WTC11 (cell line): ENCODE measurements at regions not wholly inside any gene's neighbourhood (a gene's known extent, or its start where the extent isn't known, plus 50 kb on each side); places are given as distances from the start of the nearest gene placed in this dataset.

Source experiments
- ATAC-seq: fragments of 200-7000 bp; cut with Tn5 transposase; 2 replicates; pipeline ENCODE4 v1.10.0; 2021; ENCODE audit warnings: mild to moderate bottlenecking, moderate library complexity
- CTCF ChIA-PET: fragments of 300-600 bp; sonication (Branson Sonifier 250); formaldehyde crosslinking; loops from one replicate; lab custom pipeline; 2021; ENCODE audit warnings: antibody characterized with exemption; lab: Charles Lee
- POLR2A ChIA-PET: fragments of 350-600 bp; sonication (Branson Sonifier 250); formaldehyde crosslinking; loops from one replicate; lab custom pipeline; 2021; ENCODE audit warnings: antibody characterized with exemption; lab: Charles Lee
- DNase-seq: peaks from one replicate; pipeline ENCODE4 v3.0.0; 2021; ENCODE audit warnings: low spot score
- H3K27ac Mint-ChIP-seq: 2 replicates; pipeline ENCODE4 v1.8.0; 2021; ENCODE audit warnings: mixed read lengths
- H3K27me3 Mint-ChIP-seq: 2 replicates; pipeline ENCODE4 v1.8.0; 2021; ENCODE audit warnings: low read depth, mild to moderate bottlenecking, moderate library complexity, mixed read lengths
- H3K36me3 Mint-ChIP-seq: 2 replicates; pipeline ENCODE4 v1.8.0; 2021; ENCODE audit warnings: mixed read lengths
- H3K4me1 Mint-ChIP-seq: 2 replicates; pipeline ENCODE4 v1.8.0; 2022; ENCODE audit warnings: mixed read lengths
- H3K4me3 Mint-ChIP-seq: 2 replicates; pipeline ENCODE4 v1.8.0; 2021; ENCODE audit warnings: mild to moderate bottlenecking, moderate library complexity, mixed read lengths
- H3K9me3 Mint-ChIP-seq: 2 replicates; pipeline ENCODE4 v1.8.0; 2021; ENCODE audit warnings: mixed read lengths
- ARID4B ChIP-seq: sonication (generic); formaldehyde crosslinking; IDR thresholded peaks from 2 replicates; pipeline ENCODE4 v1.8.0; 2023; ENCODE audit warnings: missing genetic modification reagents, mild to moderate bottlenecking, borderline replicate concordance
- ATF2 ChIP-seq: sonication (generic); formaldehyde crosslinking; IDR thresholded peaks from 2 replicates; pipeline ENCODE4 v1.8.1; 2022; ENCODE audit warnings: low read depth, missing genetic modification reagents, borderline replicate concordance
- CREM ChIP-seq: sonication (generic); formaldehyde crosslinking; IDR thresholded peaks from 2 replicates; pipeline ENCODE4 v1.8.1; 2022; ENCODE audit warnings: mild to moderate bottlenecking, missing genetic modification reagents, moderate library complexity
- ELF4 ChIP-seq: sonication (generic); formaldehyde crosslinking; IDR thresholded peaks from 2 replicates; pipeline ENCODE4 v1.8.1; 2022; ENCODE audit warnings: low read depth, mild to moderate bottlenecking, moderate library complexity, missing genetic modification reagents
- FOXJ3 ChIP-seq: sonication (generic); formaldehyde crosslinking; IDR thresholded peaks from 2 replicates; pipeline ENCODE4 v1.9.0; 2021; ENCODE audit warnings: missing genetic modification reagents, mild to moderate bottlenecking, borderline replicate concordance
- FOXK1 ChIP-seq: sonication (generic); formaldehyde crosslinking; IDR thresholded peaks from 2 replicates; pipeline ENCODE4 v1.8.0; 2022; ENCODE audit warnings: mild to moderate bottlenecking, moderate library complexity, missing genetic modification reagents
- FOXP4 ChIP-seq: sonication (generic); formaldehyde crosslinking; IDR thresholded peaks from 2 replicates; pipeline ENCODE4 v1.8.0; 2022; ENCODE audit warnings: mild to moderate bottlenecking, missing genetic modification reagents
- GTF2I ChIP-seq: fragments of 250-450 bp; sonication (Bioruptor Pico); conservative IDR thresholded peaks from 2 replicates; pipeline ENCODE4 v1.4.0; 2021; ENCODE audit warnings: mild to moderate bottlenecking
- IRF2 ChIP-seq: sonication (generic); formaldehyde crosslinking; IDR thresholded peaks from 2 replicates; pipeline ENCODE4 v1.8.0; 2022; ENCODE audit warnings: low read depth, missing genetic modification reagents, borderline replicate concordance
- MAX ChIP-seq: sonication (generic); formaldehyde crosslinking; IDR thresholded peaks from 2 replicates; pipeline ENCODE4 v1.8.0; 2022; ENCODE audit warnings: mild to moderate bottlenecking, missing genetic modification reagents
- MLX ChIP-seq: sonication (generic); formaldehyde crosslinking; IDR thresholded peaks from 2 replicates; pipeline ENCODE4 v1.8.1; 2023; ENCODE audit warnings: mild to moderate bottlenecking, missing genetic modification reagents, moderate library complexity
- MXD4 ChIP-seq: fragments of 250-450 bp; sonication (Bioruptor Pico); IDR thresholded peaks from 2 replicates; pipeline ENCODE4 v1.8.0; 2021; ENCODE audit warnings: mild to moderate bottlenecking, moderate library complexity, borderline replicate concordance
- MYBL2 ChIP-seq: sonication (generic); formaldehyde crosslinking; IDR thresholded peaks from 2 replicates; pipeline ENCODE4 v1.8.1; 2023; ENCODE audit warnings: mild to moderate bottlenecking, moderate library complexity, missing genetic modification reagents
- NR1H2 ChIP-seq: sonication (generic); formaldehyde crosslinking; IDR thresholded peaks from 2 replicates; pipeline ENCODE4 v1.9.0; 2021; ENCODE audit warnings: mild to moderate bottlenecking, moderate library complexity, missing genetic modification reagents
- PRDM15 ChIP-seq: sonication (generic); formaldehyde crosslinking; IDR thresholded peaks from 2 replicates; pipeline ENCODE4 v1.8.0; 2022; ENCODE audit warnings: missing genetic modification reagents
- RORB ChIP-seq: fragments of 250-450 bp; sonication (Bioruptor Pico); IDR thresholded peaks from 2 replicates; pipeline ENCODE4 v1.9.0; 2021; ENCODE audit warnings: mild to moderate bottlenecking
- SMAD4 ChIP-seq: sonication (generic); formaldehyde crosslinking; IDR thresholded peaks from 2 replicates; pipeline ENCODE4 v1.8.0; 2022; ENCODE audit warnings: mild to moderate bottlenecking, missing genetic modification reagents
- TEAD1 ChIP-seq: sonication (generic); formaldehyde crosslinking; IDR thresholded peaks from 2 replicates; pipeline ENCODE4 v1.8.0; 2022; ENCODE audit warnings: mild to moderate bottlenecking, missing genetic modification reagents
- USF2 ChIP-seq: sonication (generic); formaldehyde crosslinking; IDR thresholded peaks from 2 replicates; pipeline ENCODE4 v1.8.1; 2023; ENCODE audit warnings: mild to moderate bottlenecking, missing genetic modification reagents, moderate library complexity
- ZBTB21 ChIP-seq: sonication (generic); formaldehyde crosslinking; IDR thresholded peaks from 2 replicates; pipeline ENCODE4 v1.8.1; 2023; ENCODE audit warnings: mild to moderate bottlenecking, missing genetic modification reagents, borderline replicate concordance
- ZNF121 ChIP-seq: sonication (generic); formaldehyde crosslinking; IDR thresholded peaks from 2 replicates; pipeline ENCODE4 v1.8.0; 2023; ENCODE audit warnings: missing genetic modification reagents
- ZNF138 ChIP-seq: sonication (generic); formaldehyde crosslinking; conservative IDR thresholded peaks from 2 replicates; pipeline ENCODE4 v1.8.1; 2022; ENCODE audit warnings: mild to moderate bottlenecking, moderate library complexity, missing genetic modification reagents
- ZNF232 ChIP-seq: sonication (generic); formaldehyde crosslinking; IDR thresholded peaks from 2 replicates; pipeline ENCODE4 v1.8.0; 2022; ENCODE audit warnings: mild to moderate bottlenecking, missing genetic modification reagents
- ZNF317 ChIP-seq: sonication (generic); formaldehyde crosslinking; IDR thresholded peaks from 2 replicates; pipeline ENCODE4 v1.8.1; 2023; ENCODE audit warnings: low read depth, mild to moderate bottlenecking, moderate library complexity, missing genetic modification reagents, borderline replicate concordance
- ZNF416 ChIP-seq: fragments of 250-450 bp; sonication (Bioruptor Pico); IDR thresholded peaks from 2 replicates; pipeline ENCODE4 v1.9.0; 2021; ENCODE audit warnings: mild to moderate bottlenecking, inconsistent platforms
- ZNF671 ChIP-seq: fragments of 250-450 bp; sonication (Bioruptor Pico); IDR thresholded peaks from 2 replicates; pipeline ENCODE4 v1.8.0; 2021; ENCODE audit warnings: mild to moderate bottlenecking

- TF ChIP-seq RORB (CRISPR knock-in tag) (no peak), TEAD1 (CRISPR knock-in tag) (peak; percentile 88; the same call in 1 of the 2 replicates), GTF2I (no peak), SMAD4 (CRISPR knock-in tag) (no peak), NR1H2 (CRISPR knock-in tag) (no peak), IRF2 (CRISPR knock-in tag) (no peak), MXD4 (peak; percentile 41; the same call in 1 of the 2 replicates), ZNF317 (CRISPR knock-in tag) (no peak), CREM (CRISPR knock-in tag) (no peak), PRDM15 (CRISPR knock-in tag) (no peak), MYBL2 (no peak), ARID4B (CRISPR knock-in tag) (no peak), ZNF671 (CRISPR knock-in tag) (0 out of 2 replicates have a peak, but pooled peaks have one; percentile 17), FOXP4 (CRISPR knock-in tag) (no peak), ZNF121 (CRISPR knock-in tag) (0 out of 2 replicates have a peak, but pooled peaks have one; percentile 39), MAX (peak; percentile 69)
Measured at GRCh38 chr6:4503700-4504099, 272.5 kb upstream of the CDYL start (continued).

- ChIA-PET POLR2A (no interaction called here), CTCF (no interaction called here)
- H3K36me3 Mint-ChIP-seq, result peaks cover 3% of the 10 kb centered on the region; the same call in 1 of the 2 replicates
- H3K9me3 Mint-ChIP-seq, result peaks cover 7% of the 10 kb centered on the region
- ATAC-seq (no peak), DNase-seq (no peak)
- no peak overlapping the region for H3K27ac Mint-ChIP-seq
- H3K27me3 Mint-ChIP-seq, result no peaks in the 10 kb centered on the region
- no peaks in the 10 kb centered on the region for H3K4me1 Mint-ChIP-seq
- no peak overlapping the region for H3K4me3 Mint-ChIP-seq
- no peak for TF ChIP-seq FOXK1 (CRISPR knock-in tag)
- no peak for TF ChIP-seq MXD4
- no peak for TF ChIP-seq ZNF232
- TF ChIP-seq ZNF138 (CRISPR knock-in tag), result no peak
- no peak for TF ChIP-seq USF2 (CRISPR knock-in tag)
- no peak for TF ChIP-seq ELF4 (CRISPR knock-in tag)
- no peak for TF ChIP-seq ZNF416
- TF ChIP-seq MLX (CRISPR knock-in tag), result no peak
- TF ChIP-seq FOXJ3 (CRISPR knock-in tag), result no peak
- TF ChIP-seq ZBTB21, result no peak
- TF ChIP-seq ATF2, result no peak
Measured at GRCh38 chr6:4496284-4496683, 279.9 kb upstream of the CDYL start.
